H9 (cell line): ENCODE measurements at regions not wholly inside any gene's neighbourhood (a gene's known extent, or its start where the extent isn't known, plus 50 kb on each side); places are given as distances from the start of the nearest gene placed in this dataset.

Source experiments
- DNase-seq: peaks from one replicate; pipeline ENCODE4 v3.0.0-alpha.2; 2017
- H2AFZ ChIP-seq: one replicate; pipeline ENCODE4 v1.6.1; 2013; ENCODE audit warnings: mild to moderate bottlenecking, low read length, control low read depth, moderate library complexity
- H2AK5ac ChIP-seq: 2 replicates; pipeline ENCODE4 v1.6.1; 2013; ENCODE audit warnings: low read length, control low read depth, mixed read lengths; ENCODE audit not compliant: insufficient read length
- H2BK120ac ChIP-seq: one replicate; pipeline ENCODE4 v1.6.1; 2013; ENCODE audit warnings: low read depth, mild to moderate bottlenecking, low read length, control low read depth, inconsistent platforms; ENCODE audit not compliant: poor library complexity, severe bottlenecking
- H2BK12ac ChIP-seq: 2 replicates; pipeline ENCODE4 v1.6.1; 2013; ENCODE audit warnings: low read length, control low read depth, mixed read lengths, low read depth; ENCODE audit not compliant: insufficient read length
- H2BK15ac ChIP-seq: 2 replicates; pipeline ENCODE4 v1.6.1; 2013; ENCODE audit warnings: low read depth, low read length, control low read depth
- H2BK20ac ChIP-seq: one replicate; pipeline ENCODE4 v1.6.1; 2013; ENCODE audit warnings: low read depth, mild to moderate bottlenecking, low read length, control low read depth, inconsistent platforms; ENCODE audit not compliant: poor library complexity, severe bottlenecking
- H2BK5ac ChIP-seq: 2 replicates; pipeline ENCODE4 v1.6.1; 2013; ENCODE audit warnings: low read length, control low read depth, mixed read lengths; ENCODE audit not compliant: insufficient read length
- H3K14ac ChIP-seq: 2 replicates; pipeline ENCODE4 v1.6.1; 2013; ENCODE audit warnings: low read length, control low read depth; ENCODE audit not compliant: insufficient read depth
- H3K18ac ChIP-seq: 2 replicates; pipeline ENCODE4 v1.6.1; 2013; ENCODE audit warnings: low read depth, mild to moderate bottlenecking, mixed read lengths, low read length, control low read depth; ENCODE audit not compliant: insufficient read length
- H3K23ac ChIP-seq: 2 replicates; pipeline ENCODE4 v1.6.1; 2013; ENCODE audit warnings: low read length, control low read depth, mixed read lengths, low read depth; ENCODE audit not compliant: insufficient read length
- H3K23me2 ChIP-seq: 2 replicates; pipeline ENCODE4 v1.6.1; 2013; ENCODE audit warnings: low read depth, mild to moderate bottlenecking, mixed read lengths, low read length, control low read depth; ENCODE audit not compliant: insufficient read length, poor library complexity, severe bottlenecking
- H3K27ac ChIP-seq: 2 replicates; pipeline ENCODE4 v1.5.1; 2013; ENCODE audit warnings: low read length, control low read depth, mixed read lengths, low read depth; ENCODE audit not compliant: insufficient read length
- H3K27me3 ChIP-seq: 2 replicates; pipeline ENCODE4 v1.6.1; 2013; ENCODE audit warnings: low read length, control low read depth, inconsistent platforms; ENCODE audit not compliant: insufficient read depth
- H3K4ac ChIP-seq: 2 replicates; pipeline ENCODE4 v1.6.1; 2013; ENCODE audit warnings: low read depth, mild to moderate bottlenecking, control low read depth, inconsistent platforms, low read length, moderate library complexity
- H3K4me1 ChIP-seq: 2 replicates; pipeline ENCODE4 v1.6.1; 2013; ENCODE audit warnings: low read length, control low read depth, inconsistent platforms; ENCODE audit not compliant: insufficient read depth
- H3K4me2 ChIP-seq: 2 replicates; pipeline ENCODE4 v1.6.1; 2013; ENCODE audit warnings: low read length, control low read depth, mixed read lengths; ENCODE audit not compliant: insufficient read length, insufficient read depth
- H3K56ac ChIP-seq: 2 replicates; pipeline ENCODE4 v1.6.1; 2013; ENCODE audit warnings: low read depth, mild to moderate bottlenecking, mixed read lengths, low read length, control low read depth; ENCODE audit not compliant: insufficient read length
- H3K79me1 ChIP-seq: 2 replicates; pipeline ENCODE4 v1.6.1; 2013; ENCODE audit warnings: low read depth, mild to moderate bottlenecking, moderate library complexity, low read length, control low read depth, inconsistent platforms; ENCODE audit not compliant: insufficient read depth, poor library complexity, severe bottlenecking
- H3K79me2 ChIP-seq: 2 replicates; pipeline ENCODE4 v1.6.1; 2013; ENCODE audit warnings: low read length, control low read depth, inconsistent platforms; ENCODE audit not compliant: insufficient read depth
- H3K9ac ChIP-seq: 2 replicates; pipeline ENCODE4 v1.6.1; 2013; ENCODE audit warnings: low read length, control low read depth, mixed read lengths; ENCODE audit not compliant: insufficient read length; ENCODE audit errors: extremely low read depth
- H3K9me3 ChIP-seq: one replicate; pipeline ENCODE4 v1.6.1; 2013; ENCODE audit warnings: low read depth, low read length, inconsistent platforms; ENCODE audit not compliant: control insufficient read depth
- H3T11ph ChIP-seq: one replicate; pipeline ENCODE4 v1.6.1; 2013; ENCODE audit warnings: mild to moderate bottlenecking, low read length, control low read depth, inconsistent platforms
- H4K20me1 ChIP-seq: one replicate; pipeline ENCODE4 v1.6.1; 2013; ENCODE audit not compliant: control insufficient read depth, insufficient read length, insufficient read depth
- H4K5ac ChIP-seq: 2 replicates; pipeline ENCODE4 v1.6.1; 2013; ENCODE audit warnings: low read depth, mild to moderate bottlenecking, mixed read lengths, low read length, control low read depth; ENCODE audit not compliant: insufficient read length
- H4K8ac ChIP-seq: replicated peaks from 2 replicates; pipeline ENCODE4 v1.6.1; 2013; ENCODE audit warnings: low read length, control low read depth, mixed read lengths, low read depth; ENCODE audit not compliant: insufficient read length
- H4K91ac ChIP-seq: 2 replicates; pipeline ENCODE4 v1.6.1; 2013; ENCODE audit warnings: low read depth, mild to moderate bottlenecking, moderate library complexity, mixed read lengths, low read length, control low read depth; ENCODE audit not compliant: insufficient read length
- H3K27ac Mint-ChIP-seq, 3 experiments: 2 replicates in 2 of 3; 3 replicates in 1 of 3; pipeline ENCODE4 v1.8.0; 2020 to 2021; ENCODE audit warnings: mixed read lengths in 3 of 3, mild to moderate bottlenecking in 1 of 3, moderate library complexity in 1 of 3
- H3K27me3 Mint-ChIP-seq: 2 replicates; pipeline ENCODE4 v1.8.0; 2021; ENCODE audit warnings: low read depth, mild to moderate bottlenecking, moderate library complexity, mixed read lengths
- H3K36me3 Mint-ChIP-seq, 3 experiments: 2 replicates in 2 of 3; 3 replicates in 1 of 3; pipeline ENCODE4 v1.8.0; 2020 to 2021; ENCODE audit warnings: low read depth in 3 of 3, mixed read lengths in 3 of 3; ENCODE audit not compliant: insufficient read depth in 1 of 3
- H3K4me1 Mint-ChIP-seq, 2 experiments: 2 replicates each; pipeline ENCODE4 v1.8.0; 2020; ENCODE audit warnings: mixed read lengths in 2 of 2
- H3K4me3 Mint-ChIP-seq, 2 experiments: 2 replicates in 1 of 2; 3 replicates in 1 of 2; pipeline ENCODE4 v1.8.0; 2020 to 2021; ENCODE audit warnings: mild to moderate bottlenecking in 2 of 2, mixed read lengths in 2 of 2, moderate library complexity in 1 of 2
- H3K9me3 Mint-ChIP-seq, 2 experiments: 2 replicates in 1 of 2; 3 replicates in 1 of 2; pipeline ENCODE4 v1.8.0; 2020; ENCODE audit warnings: mild to moderate bottlenecking in 2 of 2, mixed read lengths in 2 of 2, moderate library complexity in 1 of 2
- CTCF ChIP-seq: fragments of 200-600 bp; sonication (generic); conservative IDR thresholded peaks from 3 replicates; pipeline ENCODE4 v1.8.0; 2021; ENCODE audit warnings: antibody characterized with exemption, mild to moderate bottlenecking
- WGBS: extraction: QIAGEN DNeasy Blood & Tissue Kit; methylation state at CpG from one replicate; pipeline ENCODE4 v1.1.7; 2013; ENCODE audit warnings: missing lambda C conversion rate, low lambda C conversion rate, mixed read lengths; ENCODE audit not compliant: insufficient read length; ENCODE audit errors: extremely low coverage; 5-methylcytosine and 5-hydroxymethylcytosine counted together

GRCh38 chr16:6106061-6106460 lies 1008.5 kb upstream of the EEF2KMT start:
- Histone ChIP-seq H2BK5ac (no peak overlapping the region), H3K4me2 (no peak overlapping the region), H2AFZ (no peak overlapping the region), H3K23ac (no peak overlapping the region), H3K56ac (no peak overlapping the region), H4K91ac (no peak overlapping the region), H4K5ac (no peak overlapping the region), H2BK15ac (no peak overlapping the region), H3K9me3 (no peaks in the 10 kb centered on the region), H2AK5ac (no peak overlapping the region), H4K20me1 (no peaks in the 10 kb centered on the region), H3K23me2 (no peaks in the 10 kb centered on the region), H3K9ac (no peak overlapping the region), H2BK12ac (no peak overlapping the region), H2BK20ac (no peak overlapping the region), H3K14ac (no peak overlapping the region), H3K18ac (no peak overlapping the region), H3K79me1 (no peaks in the 10 kb centered on the region), H3K27me3 (no peaks in the 10 kb centered on the region), H3T11ph (no peak overlapping the region), H3K4me1 (no peaks in the 10 kb centered on the region), H3K79me2 (no peaks in the 10 kb centered on the region), H2BK120ac (no peak overlapping the region), H3K27ac (no peak overlapping the region), H3K4ac (no peak overlapping the region), H4K8ac (no peak overlapping the region)
- TF ChIP-seq CTCF = no peak
- Mint-ChIP-seq H3K36me3 (peaks cover 2 to 16% (median 5%) of the 10 kb centered on the region in 3 experiments; a peak in 4 of 7 replicates), H3K9me3 (peaks cover 10 to 22% of the 10 kb centered on the region in 2 experiments; a peak in 4 of 5 replicates), H3K4me1 (peaks cover 10 to 14% of the 10 kb centered on the region in 2 experiments), H3K4me3 (no peak overlapping the region), H3K27ac (no peak overlapping the region), H3K27me3 (no peaks in the 10 kb centered on the region)
- no peak for DNase-seq
- WGBS = no CpG with 5 or more reads among the region's 2 CpGs
